HG03439 (cell line): ENCODE measurements at regions not wholly inside any gene's neighbourhood (a gene's known extent, or its start where the extent isn't known, plus 50 kb on each side); places are given as distances from the start of the nearest gene placed in this dataset.
A peak's percentile ranks its signal among the peaks of the same experiment; 100 is the strongest.

ENCODE experiments used
- ATAC-seq: cut with Tn5 transposase; IDR thresholded peaks from one replicate; pipeline ENCODE4 v1.9.1; 2021; ENCODE audit warnings: mild to moderate bottlenecking, moderate library complexity; ENCODE audit not compliant: unreplicated experiment

DNA sequence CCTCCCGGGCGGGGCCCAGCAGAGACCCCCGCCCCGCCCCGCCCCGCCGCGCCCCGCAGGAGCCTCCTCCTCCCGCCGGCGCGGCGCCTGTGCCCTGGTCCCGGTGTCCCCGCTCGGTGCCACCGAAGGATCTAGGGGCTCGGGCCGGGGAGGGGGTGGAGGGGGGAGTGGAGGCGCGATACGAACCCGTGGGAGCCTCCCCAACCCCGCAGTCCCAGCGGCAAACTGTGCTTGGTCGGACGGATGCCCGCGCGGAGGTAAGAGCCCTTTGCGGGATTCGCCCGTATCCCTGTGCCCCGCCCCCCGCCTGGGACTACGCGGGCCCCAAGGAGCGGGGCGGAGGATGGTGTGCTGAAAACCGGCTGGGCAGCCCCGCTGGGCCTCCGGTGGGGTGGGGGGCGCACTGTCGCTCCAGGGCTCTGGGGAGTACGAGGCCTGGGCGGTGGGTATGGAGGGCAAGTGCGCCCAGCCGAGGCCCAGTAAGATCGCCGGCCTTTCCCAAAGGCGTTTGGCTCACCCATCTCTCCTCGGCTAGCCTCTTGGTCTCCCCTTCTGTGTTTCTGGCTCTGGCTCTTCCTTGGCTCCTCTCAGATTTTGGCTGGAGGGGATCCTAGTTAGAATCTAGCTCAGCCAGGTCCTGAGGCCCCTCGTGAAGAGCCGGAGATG lies 65.6 kb upstream of the POLG start:
- peak; percentile 8 for ATAC-seq

GRCh38 chr15:89399238-89400115 lies 64.9 kb upstream of the POLG start:
- peak; percentile 52 for ATAC-seq

DNA sequence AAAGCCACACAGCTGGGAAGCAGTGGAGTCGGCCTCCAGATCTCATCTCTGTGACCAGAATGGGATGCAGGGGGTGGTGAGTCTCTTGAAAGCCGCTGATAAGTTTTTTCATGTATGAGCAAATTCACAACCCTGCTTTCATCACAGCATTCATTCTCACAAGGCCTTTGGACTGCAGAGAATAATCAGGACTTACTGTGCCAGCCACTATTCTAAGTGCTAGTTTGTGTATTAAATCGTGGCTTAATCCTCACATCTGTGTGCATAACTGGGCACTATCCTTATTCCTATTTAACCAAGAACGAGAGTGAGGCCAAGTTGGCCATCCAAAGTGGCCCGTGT lies 64.2 kb upstream of the POLG start:
- no peak for ATAC-seq

GRCh38 chr15:89397653-89398023 lies 63.0 kb upstream of the POLG start:
- ATAC-seq = no peak

GRCh38 chr15:89396723-89397652 lies 62.4 kb upstream of the POLG start:
- no peak for ATAC-seq

- ATAC-seq = no peak
Observed at GRCh38 chr15:89395996-89396395, 61.4 kb upstream of the POLG start.

- ATAC-seq = no peak
Observed at GRCh38 chr15:89395461-89395871, 60.8 kb upstream of the POLG start.

GRCh38 chr15:89395031-89395430 lies 60.4 kb upstream of the POLG start:
- no peak for ATAC-seq

DNA sequence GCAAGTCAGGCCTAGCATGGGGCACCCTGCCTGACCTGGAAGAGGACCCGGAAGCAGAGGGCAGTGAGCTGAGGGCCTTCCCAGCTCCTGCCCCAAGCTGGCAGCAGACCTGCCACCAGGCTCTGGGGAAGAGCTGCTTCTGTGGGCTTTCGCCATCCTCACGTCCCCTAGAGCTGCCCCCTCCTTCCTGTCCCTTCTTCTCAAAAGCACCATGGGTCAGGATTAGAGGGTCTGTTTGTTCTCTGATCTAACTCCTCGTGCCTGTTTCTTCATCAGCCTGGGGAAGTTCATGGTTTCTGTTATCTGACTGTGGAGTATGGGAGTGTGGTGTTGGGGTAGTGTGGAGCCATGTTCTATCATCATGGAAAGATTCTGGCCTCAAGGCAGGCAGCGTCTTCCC lies 58.4 kb upstream of the POLG start:
- ATAC-seq = no peak

- ATAC-seq = no peak
Observed at GRCh38 chr15:89391685-89392257, 57.1 kb upstream of the POLG start.

DNA sequence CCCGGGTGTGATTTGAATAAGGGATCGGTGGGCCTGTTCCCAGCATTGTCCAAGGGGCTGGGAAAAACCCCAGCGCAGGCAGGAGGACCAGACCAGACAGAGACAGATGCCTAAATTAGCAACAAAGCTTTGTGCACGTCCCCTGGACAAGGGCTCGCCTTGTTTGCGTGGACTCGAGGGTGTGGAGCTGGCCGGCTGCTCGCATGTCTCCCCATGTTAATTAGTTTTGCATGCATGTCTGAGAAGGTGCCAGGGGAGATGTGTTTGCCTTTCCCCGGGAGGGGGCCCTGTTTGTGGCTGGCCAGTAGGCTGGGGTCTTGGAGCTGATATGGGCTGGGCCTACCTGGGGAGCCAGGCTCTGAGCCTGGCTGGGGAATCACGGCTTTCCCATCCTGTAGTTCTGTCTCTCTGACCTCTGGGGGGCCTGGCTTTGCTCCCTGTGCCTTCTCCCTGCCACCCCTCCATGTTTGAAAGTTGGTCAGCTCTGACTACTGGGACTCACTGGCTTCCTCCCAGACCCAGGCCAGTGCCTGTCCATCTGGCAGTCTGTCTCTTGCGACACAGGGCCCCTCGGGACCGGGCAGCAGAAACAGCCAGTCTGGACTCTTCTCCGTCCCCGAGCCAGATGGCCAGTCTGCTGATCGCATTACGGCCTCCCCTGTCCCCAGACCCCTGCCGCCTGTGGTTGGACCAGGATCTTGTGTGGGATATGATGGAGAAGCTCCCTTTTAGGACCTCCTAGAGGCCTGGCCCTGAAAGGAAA lies 55.4 kb upstream of the POLG start:
- ATAC-seq = no peak

DNA sequence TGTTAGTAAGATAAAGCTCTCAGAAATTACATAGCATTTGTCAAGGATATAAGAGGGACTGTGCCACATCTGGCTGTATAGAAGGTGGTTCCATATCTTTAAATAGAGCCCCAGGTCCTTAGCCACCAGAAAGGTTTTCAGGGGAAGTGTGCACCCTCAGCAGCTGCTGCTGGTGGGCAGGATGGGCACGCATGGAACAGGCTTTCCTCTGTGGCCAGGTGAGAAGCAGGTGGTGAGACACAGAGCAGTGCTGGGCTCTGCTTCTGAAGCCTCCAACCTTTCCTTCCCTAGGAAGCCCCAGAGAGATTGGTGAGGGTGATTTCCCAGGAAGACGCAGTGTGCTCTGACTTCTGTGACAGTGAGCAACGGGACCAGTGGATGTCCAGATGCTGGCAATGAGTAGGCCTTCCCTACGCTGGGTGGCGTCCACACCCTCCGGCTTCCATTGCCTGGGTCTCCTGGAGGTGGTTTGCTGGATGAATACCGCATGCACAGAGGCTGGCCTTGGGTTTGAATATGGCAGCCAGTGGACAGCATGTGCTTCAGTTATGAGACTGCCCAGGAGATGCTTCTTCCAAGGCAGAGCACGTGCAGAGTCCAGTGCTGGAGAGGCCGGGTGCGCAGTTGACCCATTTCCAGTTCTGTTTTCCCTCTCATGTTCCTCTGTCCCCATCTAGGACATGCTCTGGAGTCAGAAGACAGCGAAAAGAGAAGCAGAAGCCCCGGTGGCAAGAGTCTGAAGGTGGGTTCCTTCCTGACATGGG lies 52.7 kb upstream of the POLG start:
- ATAC-seq = no peak

GRCh38 chr15:89385596-89386331 lies 51.1 kb upstream of the POLG start:
- no peak for ATAC-seq
